HEK293T (cell line): ENCODE measurements at regions not wholly inside any gene's neighbourhood (a gene's known extent, or its start where the extent isn't known, plus 50 kb on each side); places are given as distances from the start of the nearest gene placed in this dataset.

Source experiments
- ELF4 ChIP-seq: fragments of 450-650 bp; IDR thresholded peaks from 2 replicates; pipeline ENCODE4 v1.6.1; 2017; ENCODE audit warnings: antibody characterized with exemption
- LEF1 ChIP-seq: fragments of 450-650 bp; IDR thresholded peaks from 2 replicates; pipeline ENCODE4 v1.6.1; 2017; ENCODE audit warnings: mild to moderate bottlenecking, borderline replicate concordance
- TARDBP ChIP-seq: fragments of 450-650 bp; IDR thresholded peaks from 2 replicates; pipeline ENCODE4 v1.6.1; 2016

- TF ChIP-seq TARDBP (no peak), ELF4 (no peak), LEF1 (no peak)
These were observed 583.6 kb downstream of the GALC start for GRCh38 chr14:87409393-87409792.
